ENCODE measurements at regions not wholly inside any gene's neighbourhood (a gene's known extent, or its start where the extent isn't known, plus 50 kb on each side); places are given as distances from the start of the nearest gene placed in this dataset.

DNA sequence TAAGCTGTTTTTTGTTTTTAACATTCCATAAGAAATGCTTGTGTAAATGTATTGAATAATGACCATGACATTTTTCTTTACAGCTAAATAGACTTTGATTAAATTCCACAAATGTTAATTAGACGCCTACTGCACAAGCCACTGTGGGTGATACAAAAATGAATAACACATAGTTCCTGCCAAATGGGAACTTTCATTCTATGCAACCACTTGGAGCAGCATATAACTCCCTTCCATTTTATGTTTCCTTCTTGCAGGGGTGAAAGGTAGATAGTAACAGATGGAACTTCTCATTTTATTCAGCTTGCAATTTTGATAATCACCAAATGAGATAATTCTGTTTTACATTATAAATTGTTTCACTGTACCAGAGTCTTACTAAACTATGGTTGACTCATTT, 70.0 kb upstream of the THUMPD2 start (continued):
- TF ChIP-seq, protein P1, sequence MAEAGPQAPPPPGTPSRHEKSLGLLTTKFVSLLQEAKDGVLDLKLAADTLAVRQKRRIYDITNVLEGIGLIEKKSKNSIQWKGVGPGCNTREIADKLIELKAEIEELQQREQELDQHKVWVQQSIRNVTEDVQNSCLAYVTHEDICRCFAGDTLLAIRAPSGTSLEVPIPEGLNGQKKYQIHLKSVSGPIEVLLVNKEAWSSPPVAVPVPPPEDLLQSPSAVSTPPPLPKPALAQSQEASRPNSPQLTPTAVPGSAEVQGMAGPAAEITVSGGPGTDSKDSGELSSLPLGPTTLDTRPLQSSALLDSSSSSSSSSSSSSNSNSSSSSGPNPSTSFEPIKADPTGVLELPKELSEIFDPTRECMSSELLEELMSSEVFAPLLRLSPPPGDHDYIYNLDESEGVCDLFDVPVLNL (CRISPR knock-in tag; IDR thresholded peaks at IDR 0.05; ENCODE audit: borderline replicate concordance, low read depth), result no peak
- TF ChIP-seq, protein P2, sequence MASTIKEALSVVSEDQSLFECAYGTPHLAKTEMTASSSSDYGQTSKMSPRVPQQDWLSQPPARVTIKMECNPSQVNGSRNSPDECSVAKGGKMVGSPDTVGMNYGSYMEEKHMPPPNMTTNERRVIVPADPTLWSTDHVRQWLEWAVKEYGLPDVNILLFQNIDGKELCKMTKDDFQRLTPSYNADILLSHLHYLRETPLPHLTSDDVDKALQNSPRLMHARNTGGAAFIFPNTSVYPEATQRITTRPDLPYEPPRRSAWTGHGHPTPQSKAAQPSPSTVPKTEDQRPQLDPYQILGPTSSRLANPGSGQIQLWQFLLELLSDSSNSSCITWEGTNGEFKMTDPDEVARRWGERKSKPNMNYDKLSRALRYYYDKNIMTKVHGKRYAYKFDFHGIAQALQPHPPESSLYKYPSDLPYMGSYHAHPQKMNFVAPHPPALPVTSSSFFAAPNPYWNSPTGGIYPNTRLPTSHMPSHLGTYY (CRISPR knock-in tag; IDR thresholded peaks at IDR 0.05), result no peak

DNA sequence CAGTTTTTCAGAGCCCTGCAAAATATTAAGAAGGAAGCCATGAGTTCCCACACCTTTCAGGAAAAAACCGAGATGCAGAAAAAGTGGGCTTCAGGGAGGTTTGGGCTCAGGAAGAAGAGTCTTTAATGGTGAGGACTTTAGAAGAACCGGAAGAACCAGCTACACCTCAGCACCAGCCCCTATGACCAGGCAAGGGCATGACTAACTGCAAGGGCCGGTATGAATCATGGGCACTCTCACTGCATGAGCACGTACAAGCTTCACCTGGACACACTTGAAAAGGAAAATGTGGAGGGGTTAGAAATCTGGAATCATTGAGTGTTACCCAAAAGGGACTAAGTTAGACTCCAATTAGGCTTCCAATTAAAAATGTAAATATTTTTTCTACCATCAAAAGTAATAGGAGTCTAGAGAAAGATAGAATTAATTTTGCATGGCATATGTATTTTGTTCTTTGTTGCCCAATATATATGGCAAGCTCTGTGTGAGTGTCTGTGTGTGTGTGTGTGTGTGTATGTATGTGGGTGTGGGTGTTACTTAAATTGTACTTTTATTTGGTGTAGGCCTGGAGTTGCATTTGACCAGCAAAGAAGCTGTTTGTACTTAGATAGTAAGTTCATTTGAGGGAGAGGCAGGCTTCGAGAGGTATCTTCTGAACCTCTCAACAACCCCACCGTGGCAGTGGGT, 66.5 kb upstream of the THUMPD2 start:
- POLR2A ChIA-PET, result no interaction called here
- Mint-ChIP-seq H3K27me3 (ENCODE audit: low read depth) (no peaks in the 10 kb centered on the region), H3K27ac (no peak overlapping the region), H3K9me3 (peaks cover 17% of the 10 kb centered on the region), H3K36me3 (0 out of 2 replicates have a peak, but pooled peaks cover 3% of the 10 kb centered on the region), H3K4me1 (peaks cover 8% of the 10 kb centered on the region), H3K4me3 (no peak overlapping the region)
- ATAC-seq (no peak), DNase-seq (ENCODE audit: low spot score) (no peak)
- CTCF ChIA-PET, result no interaction called here
- no peak for TF ChIP-seq GTF2I (CRISPR knock-in tag; conservative IDR thresholded peaks at IDR 0.05)
- TF ChIP-seq, protein P3, sequence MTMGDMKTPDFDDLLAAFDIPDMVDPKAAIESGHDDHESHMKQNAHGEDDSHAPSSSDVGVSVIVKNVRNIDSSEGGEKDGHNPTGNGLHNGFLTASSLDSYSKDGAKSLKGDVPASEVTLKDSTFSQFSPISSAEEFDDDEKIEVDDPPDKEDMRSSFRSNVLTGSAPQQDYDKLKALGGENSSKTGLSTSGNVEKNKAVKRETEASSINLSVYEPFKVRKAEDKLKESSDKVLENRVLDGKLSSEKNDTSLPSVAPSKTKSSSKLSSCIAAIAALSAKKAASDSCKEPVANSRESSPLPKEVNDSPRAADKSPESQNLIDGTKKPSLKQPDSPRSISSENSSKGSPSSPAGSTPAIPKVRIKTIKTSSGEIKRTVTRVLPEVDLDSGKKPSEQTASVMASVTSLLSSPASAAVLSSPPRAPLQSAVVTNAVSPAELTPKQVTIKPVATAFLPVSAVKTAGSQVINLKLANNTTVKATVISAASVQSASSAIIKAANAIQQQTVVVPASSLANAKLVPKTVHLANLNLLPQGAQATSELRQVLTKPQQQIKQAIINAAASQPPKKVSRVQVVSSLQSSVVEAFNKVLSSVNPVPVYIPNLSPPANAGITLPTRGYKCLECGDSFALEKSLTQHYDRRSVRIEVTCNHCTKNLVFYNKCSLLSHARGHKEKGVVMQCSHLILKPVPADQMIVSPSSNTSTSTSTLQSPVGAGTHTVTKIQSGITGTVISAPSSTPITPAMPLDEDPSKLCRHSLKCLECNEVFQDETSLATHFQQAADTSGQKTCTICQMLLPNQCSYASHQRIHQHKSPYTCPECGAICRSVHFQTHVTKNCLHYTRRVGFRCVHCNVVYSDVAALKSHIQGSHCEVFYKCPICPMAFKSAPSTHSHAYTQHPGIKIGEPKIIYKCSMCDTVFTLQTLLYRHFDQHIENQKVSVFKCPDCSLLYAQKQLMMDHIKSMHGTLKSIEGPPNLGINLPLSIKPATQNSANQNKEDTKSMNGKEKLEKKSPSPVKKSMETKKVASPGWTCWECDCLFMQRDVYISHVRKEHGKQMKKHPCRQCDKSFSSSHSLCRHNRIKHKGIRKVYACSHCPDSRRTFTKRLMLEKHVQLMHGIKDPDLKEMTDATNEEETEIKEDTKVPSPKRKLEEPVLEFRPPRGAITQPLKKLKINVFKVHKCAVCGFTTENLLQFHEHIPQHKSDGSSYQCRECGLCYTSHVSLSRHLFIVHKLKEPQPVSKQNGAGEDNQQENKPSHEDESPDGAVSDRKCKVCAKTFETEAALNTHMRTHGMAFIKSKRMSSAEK (CRISPR knock-in tag; IDR thresholded peaks at IDR 0.05; ENCODE audit: borderline replicate concordance), result no peak
- TF ChIP-seq, protein P4, sequence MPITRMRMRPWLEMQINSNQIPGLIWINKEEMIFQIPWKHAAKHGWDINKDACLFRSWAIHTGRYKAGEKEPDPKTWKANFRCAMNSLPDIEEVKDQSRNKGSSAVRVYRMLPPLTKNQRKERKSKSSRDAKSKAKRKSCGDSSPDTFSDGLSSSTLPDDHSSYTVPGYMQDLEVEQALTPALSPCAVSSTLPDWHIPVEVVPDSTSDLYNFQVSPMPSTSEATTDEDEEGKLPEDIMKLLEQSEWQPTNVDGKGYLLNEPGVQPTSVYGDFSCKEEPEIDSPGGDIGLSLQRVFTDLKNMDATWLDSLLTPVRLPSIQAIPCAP (CRISPR knock-in tag; IDR thresholded peaks at IDR 0.05), result no peak
- TF ChIP-seq, protein P5, sequence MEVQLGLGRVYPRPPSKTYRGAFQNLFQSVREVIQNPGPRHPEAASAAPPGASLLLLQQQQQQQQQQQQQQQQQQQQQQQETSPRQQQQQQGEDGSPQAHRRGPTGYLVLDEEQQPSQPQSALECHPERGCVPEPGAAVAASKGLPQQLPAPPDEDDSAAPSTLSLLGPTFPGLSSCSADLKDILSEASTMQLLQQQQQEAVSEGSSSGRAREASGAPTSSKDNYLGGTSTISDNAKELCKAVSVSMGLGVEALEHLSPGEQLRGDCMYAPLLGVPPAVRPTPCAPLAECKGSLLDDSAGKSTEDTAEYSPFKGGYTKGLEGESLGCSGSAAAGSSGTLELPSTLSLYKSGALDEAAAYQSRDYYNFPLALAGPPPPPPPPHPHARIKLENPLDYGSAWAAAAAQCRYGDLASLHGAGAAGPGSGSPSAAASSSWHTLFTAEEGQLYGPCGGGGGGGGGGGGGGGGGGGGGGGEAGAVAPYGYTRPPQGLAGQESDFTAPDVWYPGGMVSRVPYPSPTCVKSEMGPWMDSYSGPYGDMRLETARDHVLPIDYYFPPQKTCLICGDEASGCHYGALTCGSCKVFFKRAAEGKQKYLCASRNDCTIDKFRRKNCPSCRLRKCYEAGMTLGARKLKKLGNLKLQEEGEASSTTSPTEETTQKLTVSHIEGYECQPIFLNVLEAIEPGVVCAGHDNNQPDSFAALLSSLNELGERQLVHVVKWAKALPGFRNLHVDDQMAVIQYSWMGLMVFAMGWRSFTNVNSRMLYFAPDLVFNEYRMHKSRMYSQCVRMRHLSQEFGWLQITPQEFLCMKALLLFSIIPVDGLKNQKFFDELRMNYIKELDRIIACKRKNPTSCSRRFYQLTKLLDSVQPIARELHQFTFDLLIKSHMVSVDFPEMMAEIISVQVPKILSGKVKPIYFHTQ (CRISPR knock-in tag; IDR thresholded peaks at IDR 0.05), result no peak

DNA sequence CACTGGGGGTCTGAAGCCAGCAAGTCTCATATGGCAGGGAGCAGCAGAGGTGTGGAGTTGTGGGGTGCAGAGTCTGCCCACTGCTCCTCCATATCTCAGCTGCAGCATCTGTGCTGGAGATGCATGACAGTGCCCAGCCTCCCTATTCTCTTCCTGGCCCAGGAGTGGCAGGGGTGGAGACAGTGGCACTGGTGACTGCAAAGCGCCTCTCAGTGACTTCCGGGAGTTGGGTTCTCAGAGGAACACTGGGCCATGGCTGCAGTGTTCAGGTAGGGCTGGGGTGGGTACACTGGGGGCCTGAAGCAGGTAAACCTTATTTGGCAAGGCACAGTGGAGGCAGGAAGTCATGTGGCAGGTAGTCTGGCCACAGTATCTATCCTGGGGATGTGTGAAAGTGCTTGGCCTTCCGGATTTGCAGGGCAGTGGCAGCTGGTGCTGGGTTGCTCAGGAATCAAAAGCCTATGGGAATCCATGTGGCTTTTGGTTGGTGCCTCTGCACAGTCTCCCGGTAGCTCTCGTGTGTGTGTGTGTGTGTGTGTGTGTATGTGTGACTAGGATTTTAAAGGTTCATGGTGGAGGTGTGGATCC, 60.3 kb upstream of the THUMPD2 start:
- H3K27me3 Mint-ChIP-seq (ENCODE audit: low read depth), result peaks cover 3% of the 10 kb centered on the region; the same call in 1 of the 2 replicates
- H3K4me3 Mint-ChIP-seq, result no peak overlapping the region
- DNase-seq (ENCODE audit: low spot score), result no peak
- TF ChIP-seq, protein P2 (CRISPR knock-in tag; IDR thresholded peaks at IDR 0.05), result no peak
- TF ChIP-seq, protein P6, sequence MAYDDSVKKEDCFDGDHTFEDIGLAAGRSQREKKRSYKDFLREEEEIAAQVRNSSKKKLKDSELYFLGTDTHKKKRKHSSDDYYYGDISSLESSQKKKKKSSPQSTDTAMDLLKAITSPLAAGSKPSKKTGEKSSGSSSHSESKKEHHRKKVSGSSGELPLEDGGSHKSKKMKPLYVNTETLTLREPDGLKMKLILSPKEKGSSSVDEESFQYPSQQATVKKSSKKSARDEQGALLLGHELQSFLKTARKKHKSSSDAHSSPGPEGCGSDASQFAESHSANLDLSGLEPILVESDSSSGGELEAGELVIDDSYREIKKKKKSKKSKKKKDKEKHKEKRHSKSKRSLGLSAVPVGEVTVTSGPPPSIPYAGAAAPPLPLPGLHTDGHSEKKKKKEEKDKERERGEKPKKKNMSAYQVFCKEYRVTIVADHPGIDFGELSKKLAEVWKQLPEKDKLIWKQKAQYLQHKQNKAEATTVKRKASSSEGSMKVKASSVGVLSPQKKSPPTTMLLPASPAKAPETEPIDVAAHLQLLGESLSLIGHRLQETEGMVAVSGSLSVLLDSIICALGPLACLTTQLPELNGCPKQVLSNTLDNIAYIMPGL (CRISPR knock-in tag; IDR thresholded peaks at IDR 0.05), result no peak
- TF ChIP-seq, protein P7, sequence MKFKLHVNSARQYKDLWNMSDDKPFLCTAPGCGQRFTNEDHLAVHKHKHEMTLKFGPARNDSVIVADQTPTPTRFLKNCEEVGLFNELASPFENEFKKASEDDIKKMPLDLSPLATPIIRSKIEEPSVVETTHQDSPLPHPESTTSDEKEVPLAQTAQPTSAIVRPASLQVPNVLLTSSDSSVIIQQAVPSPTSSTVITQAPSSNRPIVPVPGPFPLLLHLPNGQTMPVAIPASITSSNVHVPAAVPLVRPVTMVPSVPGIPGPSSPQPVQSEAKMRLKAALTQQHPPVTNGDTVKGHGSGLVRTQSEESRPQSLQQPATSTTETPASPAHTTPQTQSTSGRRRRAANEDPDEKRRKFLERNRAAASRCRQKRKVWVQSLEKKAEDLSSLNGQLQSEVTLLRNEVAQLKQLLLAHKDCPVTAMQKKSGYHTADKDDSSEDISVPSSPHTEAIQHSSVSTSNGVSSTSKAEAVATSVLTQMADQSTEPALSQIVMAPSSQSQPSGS (CRISPR knock-in tag; IDR thresholded peaks at IDR 0.05; ENCODE audit: borderline replicate concordance, low read depth), result no peak
- TF ChIP-seq, protein P8, sequence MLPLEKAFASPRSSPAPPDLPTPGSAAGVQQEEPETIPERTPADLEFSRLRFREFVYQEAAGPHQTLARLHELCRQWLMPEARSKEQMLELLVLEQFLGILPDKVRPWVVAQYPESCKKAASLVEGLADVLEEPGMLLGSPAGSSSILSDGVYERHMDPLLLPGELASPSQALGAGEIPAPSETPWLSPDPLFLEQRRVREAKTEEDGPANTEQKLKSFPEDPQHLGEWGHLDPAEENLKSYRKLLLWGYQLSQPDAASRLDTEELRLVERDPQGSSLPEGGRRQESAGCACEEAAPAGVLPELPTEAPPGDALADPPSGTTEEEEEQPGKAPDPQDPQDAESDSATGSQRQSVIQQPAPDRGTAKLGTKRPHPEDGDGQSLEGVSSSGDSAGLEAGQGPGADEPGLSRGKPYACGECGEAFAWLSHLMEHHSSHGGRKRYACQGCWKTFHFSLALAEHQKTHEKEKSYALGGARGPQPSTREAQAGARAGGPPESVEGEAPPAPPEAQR (CRISPR knock-in tag; IDR thresholded peaks at IDR 0.05), result no peak
- no peak for TF ChIP-seq NFATC4 (CRISPR knock-in tag; IDR thresholded peaks at IDR 0.05)
- H3K27ac Mint-ChIP-seq, result no peak overlapping the region
- CTCF ChIA-PET, result interaction anchor here (1.1 kb wide), 1 partner anchor 12 kb away, joined by 3 read pairs; no protein-coding TSS in a partner anchor
- peaks cover 15% of the 10 kb centered on the region for H3K4me1 Mint-ChIP-seq
- POLR2A ChIA-PET, result no interaction called here
- no peak for ATAC-seq
- H3K36me3 Mint-ChIP-seq, result peaks cover 17% of the 10 kb centered on the region
- peaks cover 35% of the 10 kb centered on the region for H3K9me3 Mint-ChIP-seq

All from WTC11 (cell line).